Cerebellar nuclear complex (tissue), 1 donor: ENCODE measurements at regions not wholly inside any gene's neighbourhood (a gene's known extent, or its start where the extent isn't known, plus 50 kb on each side); places are given as distances from the start of the nearest gene placed in this dataset.
"Not testable (repeated sequence)": the region's sequence is repeated elsewhere in the genome, so short reads cannot be mapped to it uniquely, and the experiment has no call there.

Experiments used
- DNase-seq, 2 experiments: peaks; one replicate each; lab custom pipeline; 2025; lab: John Stamatoyannopoulos, UW

- DNase-seq: no peak
Observed at GRCh38 chr2:180927030-180927686, 53.2 kb upstream of the UBE2E3 start.

DNA sequence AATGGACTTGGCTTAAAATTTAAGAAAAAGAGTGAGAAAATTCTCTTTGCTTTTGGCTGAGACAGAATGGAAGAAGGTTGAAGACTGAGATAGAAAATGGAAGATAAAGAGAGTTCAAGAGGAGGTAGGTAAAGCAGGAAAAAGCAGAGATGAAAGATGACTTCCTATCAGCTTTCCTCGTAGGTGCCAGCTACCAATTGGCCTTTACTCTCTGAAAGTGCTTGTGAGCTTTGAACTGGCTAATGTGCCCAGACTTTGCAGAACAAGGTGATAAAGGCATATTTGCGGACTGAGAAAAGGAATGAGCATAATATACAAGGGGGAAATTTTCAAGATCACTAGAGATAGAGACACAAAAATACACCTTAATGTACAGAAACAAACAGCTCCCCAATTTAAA, 54.7 kb upstream of the UBE2E3 start:
- DNase-seq: no peak

DNA sequence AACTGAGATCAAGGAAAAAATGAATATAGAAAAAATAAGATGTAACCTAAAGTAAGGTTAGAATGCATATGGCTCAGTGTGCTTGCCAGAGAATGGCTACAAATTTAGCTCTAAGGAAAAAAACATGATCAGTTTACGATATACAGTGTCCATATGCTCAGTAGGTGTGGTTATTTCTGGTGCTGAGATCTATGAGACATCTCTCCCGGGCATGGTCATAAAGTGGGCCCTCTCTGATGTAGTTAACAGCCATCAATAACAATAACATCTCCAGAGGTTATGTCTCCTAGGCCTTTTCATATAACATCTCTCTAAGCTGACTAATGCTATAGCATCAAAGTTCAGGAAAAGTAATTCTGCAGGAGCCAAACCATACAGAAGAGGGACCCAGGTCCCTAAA, 56.3 kb upstream of the UBE2E3 start:
- DNase-seq: no peak

- no peak for DNase-seq
Observed at GRCh38 chr2:180910831-180911665, 69.4 kb upstream of the UBE2E3 start.

DNA sequence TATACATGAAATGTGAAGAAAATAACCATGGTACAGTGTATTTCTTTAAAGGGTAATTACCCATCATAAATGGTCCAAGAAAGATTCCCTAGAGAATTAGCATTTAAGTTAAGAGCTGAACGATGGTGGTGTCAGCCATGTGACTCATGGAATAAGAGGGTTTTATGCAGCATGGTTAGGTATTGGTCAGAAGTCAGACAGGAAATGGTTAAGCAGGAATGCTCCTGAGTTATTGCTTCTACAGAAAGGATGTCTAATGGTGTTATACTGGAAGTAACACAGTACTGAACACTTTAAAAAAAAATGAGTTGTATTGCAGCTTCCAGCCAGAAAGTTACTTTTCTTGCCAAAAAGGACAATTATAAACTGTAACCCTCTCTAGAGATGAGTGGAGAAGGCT, 72.7 kb upstream of the UBE2E3 start:
- no peak for DNase-seq

DNA sequence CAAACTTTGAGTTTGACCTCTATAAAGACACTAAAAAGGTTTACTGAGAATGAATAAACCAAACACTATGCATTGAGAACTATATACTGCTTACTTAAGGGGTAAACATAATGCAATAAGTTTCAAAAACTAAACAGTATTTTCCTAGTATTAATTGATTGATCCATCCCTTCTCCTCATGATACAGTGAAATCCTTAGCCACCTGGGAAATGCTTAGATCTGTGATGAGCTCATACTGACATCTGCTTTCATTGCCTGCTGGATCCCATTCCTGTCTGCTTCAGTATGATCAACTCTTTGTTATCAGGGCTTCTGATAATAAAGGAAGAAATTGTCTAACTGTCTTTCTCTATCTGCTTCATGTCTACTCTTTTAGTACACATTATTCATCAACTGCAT, 74.9 kb upstream of the UBE2E3 start:
- DNase-seq: no peak

GRCh38 chr2:180905002-180905401, 75.4 kb upstream of the UBE2E3 start:
- DNase-seq: no peak

GRCh38 chr2:180901331-180901730, 79.1 kb upstream of the UBE2E3 start:
- DNase-seq: no peak

- DNase-seq: no peak
Observed at GRCh38 chr2:180893752-180894151, 86.7 kb upstream of the UBE2E3 start.

DNA sequence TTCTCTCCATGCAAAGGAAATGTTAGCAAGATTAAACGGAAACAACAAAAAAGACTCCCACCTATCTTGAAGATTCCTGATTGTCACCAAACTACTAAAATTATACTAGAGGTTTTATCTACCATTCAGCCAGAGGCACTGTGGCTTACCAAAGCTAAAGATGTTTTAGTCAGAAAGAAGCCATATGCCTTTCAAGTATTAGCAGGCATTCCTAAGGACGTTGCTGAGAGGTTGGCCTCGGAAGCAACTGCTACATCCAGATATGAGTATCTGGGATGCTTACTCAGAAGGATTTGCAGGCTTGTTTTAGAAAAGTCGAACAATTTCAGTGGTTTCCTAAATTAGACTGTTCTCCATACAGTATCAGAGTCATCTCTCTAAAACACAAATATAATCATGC, 88.3 kb upstream of the UBE2E3 start:
- no peak for DNase-seq

GRCh38 chr2:180891360-180891759, 89.0 kb upstream of the UBE2E3 start:
- no peak for DNase-seq

GRCh38 chr2:180890781-180891180, 89.6 kb upstream of the UBE2E3 start:
- DNase-seq: no peak

- DNase-seq: no peak
Observed at GRCh38 chr2:180882959-180883358, 97.4 kb upstream of the UBE2E3 start.

DNA sequence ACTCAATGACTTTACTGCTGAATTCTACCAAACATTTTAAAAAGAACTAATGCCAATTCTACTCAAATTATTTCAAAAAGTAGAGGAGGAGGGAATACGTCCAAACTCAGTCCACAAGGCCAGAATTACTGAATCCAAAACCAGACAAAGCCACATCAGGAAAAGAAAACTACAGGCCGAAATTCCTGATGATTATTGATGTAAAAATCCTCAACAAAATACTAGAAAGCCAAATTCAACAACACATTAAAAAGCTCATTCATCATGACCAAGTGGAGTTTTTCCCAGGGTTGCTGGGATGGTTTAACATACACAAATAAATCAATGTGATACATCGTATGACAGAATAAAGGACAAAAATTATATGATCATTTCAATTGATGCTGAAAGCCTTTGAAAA, 103.9 kb upstream of the UBE2E3 start:
- DNase-seq: no peak

DNA sequence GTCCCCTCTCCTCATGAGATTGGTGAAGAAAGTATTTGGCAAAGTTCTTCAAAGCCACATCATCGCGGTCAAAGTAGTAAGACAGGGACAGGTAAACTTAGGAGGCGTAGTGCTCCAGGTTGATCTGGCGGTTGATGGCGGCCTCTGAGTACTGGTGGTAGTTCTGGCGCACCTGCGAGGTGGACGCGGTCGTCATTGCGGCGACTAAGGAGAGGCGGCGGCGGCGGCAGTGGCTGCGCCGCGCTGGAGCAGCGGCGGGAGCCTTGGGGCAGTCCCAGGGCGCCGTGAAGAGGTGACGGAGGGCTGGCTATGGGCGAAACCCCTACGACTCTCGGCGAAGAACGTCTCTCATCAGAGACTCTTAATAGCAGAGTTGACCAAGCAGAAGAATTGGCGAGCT, 107.2 kb upstream of the UBE2E3 start:
- DNase-seq: no peak

DNA sequence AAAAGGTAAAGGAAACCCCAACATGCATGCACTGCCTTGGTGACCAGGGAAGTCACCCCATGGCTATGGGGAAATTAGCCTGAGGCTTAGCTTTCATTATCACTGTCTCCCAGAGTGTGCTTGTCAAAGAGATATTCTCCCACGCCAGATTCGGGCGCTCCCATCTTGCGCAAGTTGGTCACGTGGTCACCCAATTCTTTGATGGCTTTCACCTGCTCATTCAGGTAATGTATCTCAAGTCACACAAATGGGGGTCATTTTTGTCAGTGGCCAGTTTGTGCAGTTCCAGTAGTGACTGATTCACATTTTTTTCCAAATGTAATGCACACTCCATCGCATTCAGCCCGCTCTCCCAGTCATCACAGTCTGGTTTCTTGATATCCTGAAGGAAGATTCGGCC, 107.6 kb upstream of the UBE2E3 start:
- not testable (repeated sequence) for DNase-seq

DNA sequence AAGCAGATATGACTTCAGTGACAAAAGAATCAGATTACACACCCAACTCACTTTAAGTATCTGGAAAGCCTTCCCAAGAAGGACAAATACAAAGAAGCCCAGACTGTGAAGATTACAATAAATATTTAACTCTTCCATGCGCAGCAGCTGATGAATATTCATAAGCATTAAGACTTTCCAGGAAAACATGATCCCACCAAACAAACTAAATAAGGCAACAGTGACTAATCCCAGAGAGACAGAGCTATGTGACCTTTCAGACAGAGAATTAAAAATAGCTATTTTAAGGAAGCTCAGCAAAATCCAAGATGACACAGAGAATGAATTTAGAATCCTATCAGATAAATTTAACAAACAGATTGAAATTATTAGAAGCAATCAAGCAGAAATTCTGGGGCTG, 108.2 kb upstream of the UBE2E3 start:
- DNase-seq: no peak

GRCh38 chr2:180871649-180872048, 108.8 kb upstream of the UBE2E3 start:
- DNase-seq: no peak

GRCh38 chr2:180849851-180850250, 130.6 kb upstream of the UBE2E3 start:
- DNase-seq: no peak

DNA sequence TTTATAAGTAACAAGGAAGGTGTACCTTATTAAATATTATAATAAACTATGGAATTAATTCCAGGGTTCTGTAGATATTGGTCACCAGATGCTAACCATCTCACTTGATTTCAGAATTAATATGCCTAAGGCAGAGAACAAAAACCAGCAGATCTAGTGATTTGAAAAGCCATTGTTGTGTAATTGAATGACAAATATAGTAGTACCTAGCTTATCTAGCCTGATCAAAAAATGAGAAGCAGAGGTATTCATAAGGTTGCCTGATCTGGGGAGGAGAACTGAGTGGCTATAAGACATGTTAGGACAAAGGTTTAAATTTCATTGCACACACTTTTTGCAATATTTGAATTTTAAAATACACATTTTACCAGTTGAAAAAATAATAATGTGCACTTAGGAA, 132.0 kb upstream of the UBE2E3 start:
- no peak for DNase-seq

DNA sequence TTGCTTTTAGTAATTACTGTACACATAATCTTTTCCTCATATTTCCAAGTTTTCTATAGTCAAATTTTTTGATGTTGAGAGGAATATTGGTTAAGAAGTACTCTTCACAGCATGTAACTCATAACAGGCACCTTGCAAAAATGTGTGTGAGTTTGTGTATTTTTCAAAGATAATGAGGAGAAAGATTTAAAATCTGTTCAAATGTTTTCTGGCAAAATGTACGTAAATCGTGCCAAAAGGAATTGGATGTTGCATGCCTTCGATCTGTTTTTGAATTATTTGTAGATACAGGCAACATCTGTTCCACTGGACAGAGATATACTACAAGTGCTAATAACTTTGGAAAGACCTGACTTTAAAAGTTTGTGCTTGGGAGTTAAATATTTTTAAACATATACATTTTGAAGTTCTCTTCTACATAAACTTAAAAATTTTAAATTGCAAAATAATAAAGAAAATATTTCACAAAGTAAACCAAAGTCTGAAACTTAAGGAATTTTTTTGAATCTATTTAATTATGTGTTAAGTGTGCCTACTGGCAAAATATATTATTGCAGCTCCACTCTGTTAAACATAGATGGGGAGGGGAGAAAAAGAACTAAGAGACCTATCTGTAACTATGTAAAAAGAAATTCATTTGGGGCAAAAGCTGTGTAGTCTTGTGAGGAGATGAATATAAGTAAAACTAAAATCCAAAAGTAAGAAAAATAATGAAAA, 133.5 kb upstream of the UBE2E3 start:
- no peak for DNase-seq

GRCh38 chr2:180842461-180842860, 137.9 kb upstream of the UBE2E3 start:
- no peak for DNase-seq

DNA sequence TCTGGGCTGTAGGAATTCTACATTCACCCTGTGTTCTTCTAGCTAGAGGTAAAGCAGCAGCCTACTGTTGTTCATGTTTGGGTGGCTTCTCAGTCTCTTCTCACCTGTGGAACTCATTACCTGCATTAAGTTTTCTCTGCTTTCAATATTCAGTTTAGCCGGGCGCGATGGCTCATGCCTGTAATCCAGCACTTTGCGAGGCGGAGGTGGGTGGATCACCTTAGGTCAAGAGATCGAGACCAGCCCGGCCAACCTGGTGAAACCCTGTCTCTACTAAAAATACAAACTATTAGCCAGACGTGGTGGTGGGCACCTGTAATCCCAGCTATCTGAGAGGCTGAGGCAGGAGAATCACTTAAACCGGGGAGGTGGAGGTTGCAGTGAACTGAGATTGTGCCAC, 139.8 kb upstream of the UBE2E3 start:
- no peak for DNase-seq
